NB4 (cell line): ENCODE measurements at regions not wholly inside any gene's neighbourhood (a gene's known extent, or its start where the extent isn't known, plus 50 kb on each side); places are given as distances from the start of the nearest gene placed in this dataset.
"Not testable (repeated sequence)": the region's sequence is repeated elsewhere in the genome, so short reads cannot be mapped to it uniquely, and the experiment has no call there.

Experiments used
- DNase-seq: peaks from one replicate; pipeline ENCODE4 v3.0.0; 2010; ENCODE audit warnings: low read depth
- H3K4me3 ChIP-seq: one replicate; pipeline ENCODE4 v1.5.1; 2011; ENCODE audit warnings: mild to moderate bottlenecking, low read depth, low read length, moderate library complexity
- CTCF ChIP-seq: IDR thresholded peaks from one replicate; pipeline ENCODE4 v1.5.1; 2012; ENCODE audit warnings: low read depth, low read length
- MYC ChIP-seq: IDR thresholded peaks from 2 replicates; pipeline ENCODE4 v1.6.1; 2011; ENCODE audit warnings: low read depth, low read length
- POLR2A ChIP-seq: IDR thresholded peaks from 2 replicates; pipeline ENCODE4 v1.6.1; 2011; ENCODE audit warnings: mild to moderate bottlenecking; ENCODE audit not compliant: insufficient read length; ENCODE audit errors: extremely low read depth
- TF ChIP-seq, protein P1 (sequence below): IDR thresholded peaks from 2 replicates; pipeline ENCODE4 v1.6.1; 2011; ENCODE audit warnings: low read depth, low read length

DNA sequence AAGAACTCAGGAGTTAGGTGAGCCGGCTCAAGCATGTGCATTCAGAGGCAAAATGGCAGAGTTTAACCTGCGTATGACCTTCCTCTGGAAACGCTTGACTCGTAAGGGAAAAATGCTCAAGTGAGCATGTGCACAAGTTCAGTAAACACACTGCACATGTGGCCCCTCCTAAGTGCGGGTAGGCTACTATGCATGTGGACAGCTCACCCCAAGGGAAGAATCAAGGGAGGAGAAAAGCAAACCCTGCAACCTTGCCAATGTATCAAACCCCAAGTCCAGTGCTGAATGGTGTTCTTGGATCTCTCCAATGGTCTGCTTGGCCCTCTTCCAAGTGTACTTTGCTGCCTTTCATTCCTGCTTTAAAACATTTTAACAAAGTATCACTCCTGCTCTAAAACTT lies 407.1 kb downstream of the ADAM29 start:
- no peak for DNase-seq
- TF ChIP-seq, protein P1, sequence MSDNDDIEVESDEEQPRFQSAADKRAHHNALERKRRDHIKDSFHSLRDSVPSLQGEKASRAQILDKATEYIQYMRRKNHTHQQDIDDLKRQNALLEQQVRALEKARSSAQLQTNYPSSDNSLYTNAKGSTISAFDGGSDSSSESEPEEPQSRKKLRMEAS: no peak
- no peak for TF ChIP-seq MYC
- TF ChIP-seq CTCF: no peak
- no peak for TF ChIP-seq POLR2A
- H3K4me3 ChIP-seq: no peak overlapping the region

- H3K4me3 ChIP-seq: no peak overlapping the region
- no peak for TF ChIP-seq CTCF
- TF ChIP-seq, protein P1: no peak
- no peak for DNase-seq
Observed at GRCh38 chr4:175326796-175327195, 408.6 kb downstream of the ADAM29 start.

DNA sequence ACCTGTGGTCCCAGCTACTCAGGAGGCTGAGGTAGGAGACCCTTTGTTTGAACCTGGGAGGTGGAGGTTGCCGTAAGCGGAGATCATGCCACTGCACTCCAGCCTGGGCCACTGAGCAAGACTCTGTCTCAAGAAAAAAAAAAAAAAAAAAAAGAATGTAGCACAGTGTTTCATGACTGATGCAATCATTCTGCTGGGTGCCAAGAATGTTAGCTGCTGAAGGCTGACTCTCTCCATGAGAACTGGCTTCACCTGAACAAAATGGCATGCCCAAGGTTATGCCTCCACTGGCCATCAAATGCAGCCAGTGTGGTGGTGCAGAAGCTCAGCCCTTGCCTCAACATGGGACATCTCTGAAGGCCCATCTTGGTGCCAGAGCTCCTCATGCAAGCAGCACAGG lies 412.1 kb downstream of the ADAM29 start:
- TF ChIP-seq POLR2A: no peak
- TF ChIP-seq, protein P1: no peak
- TF ChIP-seq MYC: no peak
- TF ChIP-seq CTCF: no peak
- no peak for DNase-seq
- no peak overlapping the region for H3K4me3 ChIP-seq

DNA sequence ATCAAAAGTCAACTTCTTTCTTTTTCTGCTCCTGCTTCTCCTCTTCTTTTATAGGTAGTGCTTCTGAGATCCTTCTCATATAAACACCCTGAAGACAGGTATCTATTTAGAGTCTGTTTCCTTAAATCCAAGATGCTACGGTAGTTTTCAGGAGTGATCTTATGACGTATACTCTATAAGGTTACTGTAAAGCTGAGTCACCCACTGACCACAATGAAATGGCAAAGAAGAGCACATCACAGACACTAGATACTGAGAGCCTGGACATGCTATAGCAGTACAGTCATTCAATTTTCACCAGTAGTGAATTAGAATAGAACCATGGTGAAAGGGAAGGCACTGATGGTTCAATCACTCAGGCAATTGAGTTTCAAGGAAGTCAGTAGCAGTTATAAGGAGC lies 412.5 kb downstream of the ADAM29 start:
- TF ChIP-seq POLR2A (no peak), MYC (no peak), CTCF (no peak)
- TF ChIP-seq, protein P1: no peak
- H3K4me3 ChIP-seq: no peak overlapping the region
- peak; percentile 1 for DNase-seq

GRCh38 chr4:175335331-175335730 lies 417.2 kb downstream of the ADAM29 start:
- no peak overlapping the region for H3K4me3 ChIP-seq
- TF ChIP-seq MYC (no peak), POLR2A (no peak), CTCF (no peak)
- TF ChIP-seq, protein P1: no peak
- no peak for DNase-seq

DNA sequence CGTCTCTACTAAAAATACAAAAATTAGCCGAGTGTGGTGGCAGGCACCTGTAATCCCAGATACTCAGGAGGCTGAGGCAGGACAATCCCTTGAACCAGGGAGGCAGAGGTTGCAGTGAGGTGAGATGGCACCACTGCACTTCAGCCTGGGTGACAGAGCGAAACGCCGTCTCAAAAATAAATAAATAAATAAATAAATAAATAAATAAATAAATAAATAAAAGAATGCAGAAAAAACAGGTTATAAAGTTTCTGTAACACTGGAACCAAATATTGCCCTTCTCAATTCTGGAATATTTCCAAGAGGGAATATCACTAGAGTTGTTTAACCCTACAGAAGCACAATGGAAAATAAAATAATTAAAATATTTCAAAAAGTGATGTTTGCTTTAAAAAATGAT lies 418.4 kb downstream of the ADAM29 start:
- H3K4me3 ChIP-seq, DNase-seq: not testable (repeated sequence)
